DMS53 (cell line): ENCODE measurements at regions not wholly inside any gene's neighbourhood (a gene's known extent, or its start where the extent isn't known, plus 50 kb on each side); places are given as distances from the start of the nearest gene placed in this dataset.
"Not testable (repeated sequence)": the region's sequence is repeated elsewhere in the genome, so short reads cannot be mapped to it uniquely, and the experiment has no call there.

Experiments
- DNase-seq: peaks from one replicate; lab custom pipeline; 2025; lab: John Stamatoyannopoulos, UW

GRCh38 chr5:143908959-143909358 lies 97.0 kb downstream of the HMHB1 start:
- DNase-seq, result peak; percentile 33

- peak; percentile 71 for DNase-seq
Measured at GRCh38 chr5:143913008-143913752, 101.2 kb downstream of the HMHB1 start.

- DNase-seq, result no peak
Measured at GRCh38 chr5:143914756-143915155, 102.8 kb downstream of the HMHB1 start.

GRCh38 chr5:143916451-143916850 lies 104.5 kb downstream of the HMHB1 start:
- no peak for DNase-seq

- DNase-seq, result no peak
Measured at GRCh38 chr5:143918961-143919360, 107.0 kb downstream of the HMHB1 start.

GRCh38 chr5:143920772-143921171 lies 108.8 kb downstream of the HMHB1 start:
- no peak for DNase-seq

GRCh38 chr5:143921525-143922311 lies 109.8 kb downstream of the HMHB1 start:
- DNase-seq, result no peak

- DNase-seq, result peak; percentile 46
Measured at GRCh38 chr5:143922718-143923117, 110.8 kb downstream of the HMHB1 start.

- DNase-seq, result peak; percentile 67
Measured at GRCh38 chr5:143923634-143924266, 111.8 kb downstream of the HMHB1 start.

- DNase-seq, result no peak
Measured at GRCh38 chr5:143924311-143924978, 112.5 kb downstream of the HMHB1 start.

- DNase-seq, result not testable (repeated sequence)
Measured at GRCh38 chr5:143924979-143925325, 113.0 kb downstream of the HMHB1 start.

GRCh38 chr5:143929486-143929885 lies 117.5 kb downstream of the HMHB1 start:
- no peak for DNase-seq

GRCh38 chr5:143930561-143930960 lies 118.6 kb downstream of the HMHB1 start:
- DNase-seq, result no peak

- DNase-seq, result no peak
Measured at GRCh38 chr5:143931476-143931875, 119.5 kb downstream of the HMHB1 start.

GRCh38 chr5:143931986-143932385 lies 120.0 kb downstream of the HMHB1 start:
- no peak for DNase-seq

GRCh38 chr5:143932584-143932983 lies 120.6 kb downstream of the HMHB1 start:
- no peak for DNase-seq

GRCh38 chr5:143933451-143933850 lies 121.5 kb downstream of the HMHB1 start:
- no peak for DNase-seq

- no peak for DNase-seq
Measured at GRCh38 chr5:143934821-143935220, 122.9 kb downstream of the HMHB1 start.

- no peak for DNase-seq
Measured at GRCh38 chr5:143938230-143938629, 126.3 kb downstream of the HMHB1 start.

GRCh38 chr5:143946837-143947236 lies 134.9 kb downstream of the HMHB1 start:
- DNase-seq, result no peak

- no peak for DNase-seq
Measured at GRCh38 chr5:143947313-143947712, 135.4 kb downstream of the HMHB1 start.

GRCh38 chr5:143952809-143953208 lies 140.8 kb downstream of the HMHB1 start:
- no peak for DNase-seq
